ENCODE measurements at regions not wholly inside any gene's neighbourhood (a gene's known extent, or its start where the extent isn't known, plus 50 kb on each side); places are given as distances from the start of the nearest gene placed in this dataset.

- peaks cover 35 to 58% of the 10 kb centered on the region in 2 donors for H3K4me1 Mint-ChIP-seq (ENCODE audit: low read depth in 2 of 2)
- no peak for DNase-seq
- no peak overlapping the region for H3K4me3 Mint-ChIP-seq
- H3K27me3 Mint-ChIP-seq = no peaks in the 10 kb centered on the region
- peaks cover 5% of the 10 kb centered on the region for H3K36me3 Mint-ChIP-seq (ENCODE audit: insufficient read depth)
- no peak for ATAC-seq (replicated peaks)
- H3K27ac Mint-ChIP-seq = peak overlapping the region in 1 of 2 donors; percentile 48
- no peaks in the 10 kb centered on the region for H3K9me3 Mint-ChIP-seq
Observed at GRCh38 chr19:46911456-46911855, 50.7 kb downstream of the ARHGAP35 start.

- Mint-ChIP-seq H3K27me3 (no peaks in the 10 kb centered on the region), H3K9me3 (no peaks in the 10 kb centered on the region), H3K27ac (peak overlapping the region; percentile 5 to 48), H3K36me3 (ENCODE audit: insufficient read depth) (peaks cover 5% of the 10 kb centered on the region), H3K4me1 (ENCODE audit: low read depth in 2 of 2) (peaks cover 38 to 62% of the 10 kb centered on the region in 2 donors), H3K4me3 (peak overlapping the region; percentile 8 to 36)
- no peak for DNase-seq
- no peak for ATAC-seq (replicated peaks)
Observed at GRCh38 chr19:46913198-46913851, 52.5 kb downstream of the ARHGAP35 start.

- Mint-ChIP-seq H3K4me1 (ENCODE audit: low read depth in 2 of 2) (peaks cover 35 to 57% of the 10 kb centered on the region in 2 donors), H3K27ac (peak overlapping the region; percentile 5 to 48), H3K27me3 (no peaks in the 10 kb centered on the region), H3K36me3 (ENCODE audit: insufficient read depth) (peaks cover 11% of the 10 kb centered on the region), H3K9me3 (no peaks in the 10 kb centered on the region), H3K4me3 (peak overlapping the region; percentile 8 to 36)
- ATAC-seq (replicated peaks) = peak; percentile 51
- DNase-seq = no peak
Observed at GRCh38 chr19:46913852-46914430, 53.1 kb downstream of the ARHGAP35 start.

- ATAC-seq (replicated peaks) (no peak), DNase-seq (no peak)
- peak overlapping the region in 1 of 2 donors; percentile 18 for H3K27ac Mint-ChIP-seq
- no peaks in the 10 kb centered on the region for H3K9me3 Mint-ChIP-seq
- H3K4me3 Mint-ChIP-seq = no peak overlapping the region
- peaks cover 29 to 54% of the 10 kb centered on the region in 2 donors for H3K4me1 Mint-ChIP-seq (ENCODE audit: low read depth in 2 of 2)
- H3K27me3 Mint-ChIP-seq = no peaks in the 10 kb centered on the region
- H3K36me3 Mint-ChIP-seq (ENCODE audit: insufficient read depth) = peaks cover 20% of the 10 kb centered on the region
Observed at GRCh38 chr19:46915386-46915785, 54.6 kb downstream of the ARHGAP35 start.

GRCh38 chr19:46917002-46917401 lies 56.2 kb downstream of the ARHGAP35 start:
- no peak for ATAC-seq (replicated peaks)
- no peaks in the 10 kb centered on the region for H3K27me3 Mint-ChIP-seq

GRCh38 chr19:46919324-46919723 lies 58.5 kb downstream of the ARHGAP35 start:
- peaks cover 30% of the 10 kb centered on the region for H3K36me3 Mint-ChIP-seq (ENCODE audit: insufficient read depth)
- DNase-seq (no peak), ATAC-seq (replicated peaks) (no peak)
- H3K4me1 Mint-ChIP-seq (ENCODE audit: low read depth in 2 of 2) = peaks cover 13 to 36% of the 10 kb centered on the region in 2 donors
- H3K27me3 Mint-ChIP-seq = no peaks in the 10 kb centered on the region
- H3K9me3 Mint-ChIP-seq = no peaks in the 10 kb centered on the region
- no peak overlapping the region for H3K27ac Mint-ChIP-seq
- H3K4me3 Mint-ChIP-seq = no peak overlapping the region

More at GRCh38 chr19:46917002-46917401, 56.2 kb downstream of the ARHGAP35 start:
- Mint-ChIP-seq H3K27ac (no peak overlapping the region), H3K36me3 (ENCODE audit: insufficient read depth) (peaks cover 23% of the 10 kb centered on the region), H3K4me3 (no peak overlapping the region), H3K9me3 (no peaks in the 10 kb centered on the region), H3K4me1 (ENCODE audit: low read depth in 2 of 2) (peaks cover 23 to 45% of the 10 kb centered on the region in 2 donors)
- DNase-seq = no peak

GRCh38 chr19:46920362-46920761 lies 59.6 kb downstream of the ARHGAP35 start:
- Mint-ChIP-seq H3K4me3 (no peak overlapping the region), H3K27me3 (no peaks in the 10 kb centered on the region), H3K9me3 (no peaks in the 10 kb centered on the region), H3K27ac (peak overlapping the region in 1 of 2 donors; percentile 13), H3K36me3 (ENCODE audit: insufficient read depth) (peaks cover 30% of the 10 kb centered on the region), H3K4me1 (ENCODE audit: low read depth in 2 of 2) (peaks cover 20 to 46% of the 10 kb centered on the region in 2 donors)
- DNase-seq = no peak
- no peak for ATAC-seq (replicated peaks)

GRCh38 chr19:46921071-46921470 lies 60.3 kb downstream of the ARHGAP35 start:
- Mint-ChIP-seq H3K4me3 (no peak overlapping the region), H3K9me3 (no peaks in the 10 kb centered on the region), H3K27me3 (no peaks in the 10 kb centered on the region), H3K36me3 (ENCODE audit: insufficient read depth) (peaks cover 30% of the 10 kb centered on the region), H3K4me1 (ENCODE audit: low read depth in 2 of 2) (peaks cover 21 to 52% of the 10 kb centered on the region in 2 donors), H3K27ac (no peak overlapping the region)
- ATAC-seq (replicated peaks) (no peak), DNase-seq (no peak)

- no peak for ATAC-seq (replicated peaks)
- Mint-ChIP-seq H3K4me3 (no peak overlapping the region), H3K27ac (peak overlapping the region in 1 of 2 donors; percentile 67), H3K27me3 (no peaks in the 10 kb centered on the region), H3K9me3 (no peaks in the 10 kb centered on the region), H3K36me3 (ENCODE audit: insufficient read depth) (peaks cover 30% of the 10 kb centered on the region), H3K4me1 (ENCODE audit: low read depth in 2 of 2) (peaks cover 26 to 57% of the 10 kb centered on the region in 2 donors)
- no peak for DNase-seq
Observed at GRCh38 chr19:46922465-46922864, 61.7 kb downstream of the ARHGAP35 start.

- H3K4me1 Mint-ChIP-seq (ENCODE audit: low read depth in 2 of 2) = peaks cover 28 to 57% of the 10 kb centered on the region in 2 donors
- ATAC-seq (replicated peaks) (peak; percentile 76), DNase-seq (peak in 2 of 3 experiments; percentile 5 to 13)
- peak overlapping the region; percentile 75 to 76 for H3K4me3 Mint-ChIP-seq
- H3K9me3 Mint-ChIP-seq = no peaks in the 10 kb centered on the region
- peak overlapping the region; percentile 14 to 94 for H3K27ac Mint-ChIP-seq
- H3K36me3 Mint-ChIP-seq (ENCODE audit: insufficient read depth) = peaks cover 13% of the 10 kb centered on the region
- H3K27me3 Mint-ChIP-seq = no peaks in the 10 kb centered on the region
Observed at GRCh38 chr19:46924874-46925547, 64.2 kb downstream of the ARHGAP35 start.

GRCh38 chr19:46925548-46925950 lies 64.8 kb downstream of the ARHGAP35 start:
- peak overlapping the region; percentile 14 to 94 for H3K27ac Mint-ChIP-seq
- H3K9me3 Mint-ChIP-seq = no peaks in the 10 kb centered on the region
- peaks cover 30 to 59% of the 10 kb centered on the region in 2 donors for H3K4me1 Mint-ChIP-seq (ENCODE audit: low read depth in 2 of 2)
- no peaks in the 10 kb centered on the region for H3K27me3 Mint-ChIP-seq
- peak overlapping the region; percentile 75 to 76 for H3K4me3 Mint-ChIP-seq
- peaks cover 12% of the 10 kb centered on the region for H3K36me3 Mint-ChIP-seq (ENCODE audit: insufficient read depth)
- ATAC-seq (replicated peaks) (no peak), DNase-seq (no peak)

GRCh38 chr19:46926170-46927071 lies 65.6 kb downstream of the ARHGAP35 start:
- ATAC-seq (replicated peaks) (no peak), DNase-seq (no peak)
- Mint-ChIP-seq H3K27ac (peak overlapping the region in 1 of 2 donors; percentile 54), H3K36me3 (ENCODE audit: insufficient read depth) (peaks cover 12% of the 10 kb centered on the region), H3K4me3 (peak overlapping the region in 1 of 2 donors; percentile 24), H3K9me3 (no peaks in the 10 kb centered on the region), H3K4me1 (ENCODE audit: low read depth in 2 of 2) (peaks cover 39 to 68% of the 10 kb centered on the region in 2 donors), H3K27me3 (no peaks in the 10 kb centered on the region)

GRCh38 chr19:46927106-46927505 lies 66.3 kb downstream of the ARHGAP35 start:
- no peaks in the 10 kb centered on the region for H3K9me3 Mint-ChIP-seq
- peaks cover 44 to 71% of the 10 kb centered on the region in 2 donors for H3K4me1 Mint-ChIP-seq (ENCODE audit: low read depth in 2 of 2)
- H3K27me3 Mint-ChIP-seq = no peaks in the 10 kb centered on the region
- peak overlapping the region; percentile 17 to 54 for H3K27ac Mint-ChIP-seq
- peaks cover 5% of the 10 kb centered on the region for H3K36me3 Mint-ChIP-seq (ENCODE audit: insufficient read depth)
- DNase-seq (no peak), ATAC-seq (replicated peaks) (no peak)
- H3K4me3 Mint-ChIP-seq = peak overlapping the region in 1 of 2 donors; percentile 24
